NB4 (cell line): ENCODE measurements at regions not wholly inside any gene's neighbourhood (a gene's known extent, or its start where the extent isn't known, plus 50 kb on each side); places are given as distances from the start of the nearest gene placed in this dataset.

Experiments used
- POLR2A ChIP-seq: IDR thresholded peaks from 2 replicates; pipeline ENCODE4 v1.6.1; 2011; ENCODE audit warnings: mild to moderate bottlenecking; ENCODE audit not compliant: insufficient read length; ENCODE audit errors: extremely low read depth
- TF ChIP-seq, protein P1 (sequence below): IDR thresholded peaks from one replicate; pipeline ENCODE4 v1.5.1; 2012; ENCODE audit warnings: low read depth, low read length

DNA sequence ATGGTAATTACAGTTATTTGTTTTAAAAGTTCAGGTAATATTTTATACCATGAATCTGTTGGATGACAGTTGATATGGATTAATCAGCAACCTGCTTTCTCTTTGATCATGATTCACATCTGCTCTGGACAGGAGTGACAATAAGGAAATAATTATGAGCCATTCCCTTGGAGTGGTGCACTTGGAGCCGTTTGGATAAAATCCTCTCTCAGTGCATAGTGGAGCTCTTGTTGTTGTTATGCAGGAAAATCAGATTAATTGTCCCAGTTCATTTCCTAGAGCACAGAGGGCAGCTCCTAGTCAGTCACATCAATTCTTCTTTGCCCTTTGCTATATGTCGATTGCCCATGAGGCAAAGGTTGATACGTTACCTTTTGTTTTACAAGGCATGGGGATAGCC lies 668.3 kb upstream of the NR3C2 start:
- TF ChIP-seq, protein P1, sequence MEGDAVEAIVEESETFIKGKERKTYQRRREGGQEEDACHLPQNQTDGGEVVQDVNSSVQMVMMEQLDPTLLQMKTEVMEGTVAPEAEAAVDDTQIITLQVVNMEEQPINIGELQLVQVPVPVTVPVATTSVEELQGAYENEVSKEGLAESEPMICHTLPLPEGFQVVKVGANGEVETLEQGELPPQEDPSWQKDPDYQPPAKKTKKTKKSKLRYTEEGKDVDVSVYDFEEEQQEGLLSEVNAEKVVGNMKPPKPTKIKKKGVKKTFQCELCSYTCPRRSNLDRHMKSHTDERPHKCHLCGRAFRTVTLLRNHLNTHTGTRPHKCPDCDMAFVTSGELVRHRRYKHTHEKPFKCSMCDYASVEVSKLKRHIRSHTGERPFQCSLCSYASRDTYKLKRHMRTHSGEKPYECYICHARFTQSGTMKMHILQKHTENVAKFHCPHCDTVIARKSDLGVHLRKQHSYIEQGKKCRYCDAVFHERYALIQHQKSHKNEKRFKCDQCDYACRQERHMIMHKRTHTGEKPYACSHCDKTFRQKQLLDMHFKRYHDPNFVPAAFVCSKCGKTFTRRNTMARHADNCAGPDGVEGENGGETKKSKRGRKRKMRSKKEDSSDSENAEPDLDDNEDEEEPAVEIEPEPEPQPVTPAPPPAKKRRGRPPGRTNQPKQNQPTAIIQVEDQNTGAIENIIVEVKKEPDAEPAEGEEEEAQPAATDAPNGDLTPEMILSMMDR: no peak
- TF ChIP-seq POLR2A: no peak
